PC-3 (cell line): ENCODE measurements at regions not wholly inside any gene's neighbourhood (a gene's known extent, or its start where the extent isn't known, plus 50 kb on each side); places are given as distances from the start of the nearest gene placed in this dataset.

Experiments
- ATAC-seq: fragments of 200-7000 bp; cut with Tn5 transposase; 2 replicates; pipeline ENCODE4 v1.9.1; 2020; ENCODE audit warnings: mild to moderate bottlenecking, moderate library complexity
- BruUV-seq: library from RNA; stranded (reverse); fragments of 400-500 nt; replicated peaks from 2 replicates; lab custom pipeline; 2021; lab: Mats Ljungman, UMichigan
- CTCF ChIA-PET: fragments of 300-600 bp; sonication (Branson Sonifier 250); formaldehyde crosslinking; loops from one replicate; lab custom pipeline; 2022; ENCODE audit warnings: antibody characterized with exemption; lab: Charles Lee
- POLR2A ChIA-PET: fragments of 300-600 bp; sonication (Branson Sonifier 250); formaldehyde crosslinking; loops from one replicate; lab custom pipeline; 2022; ENCODE audit warnings: antibody characterized with exemption; ENCODE audit not compliant: unreplicated experiment; lab: Charles Lee
- DNase-seq: peaks from one replicate; pipeline ENCODE4 v3.0.0-alpha.2; 2015
- H2AFZ ChIP-seq: fragments of 300-600 bp; sonication (generic); 2 replicates; pipeline ENCODE4 v1.6.0; 2016; ENCODE audit warnings: antibody characterized with exemption, low read length
- H3F3A ChIP-seq: fragments of 300-600 bp; sonication (generic); one replicate; pipeline ENCODE4 v1.6.0; 2017; ENCODE audit warnings: antibody characterized with exemption, low read length, control low read depth, mild to moderate bottlenecking; ENCODE audit not compliant: unreplicated experiment
- H3K27ac ChIP-seq: fragments of 300-600 bp; sonication (generic); 2 replicates; pipeline ENCODE4 v1.5.1; 2016; ENCODE audit warnings: mild to moderate bottlenecking, low read length
- H3K27me3 ChIP-seq: fragments of 300-600 bp; sonication (generic); 2 replicates; pipeline ENCODE4 v1.6.1; 2016; ENCODE audit warnings: low read length, mixed read lengths
- H3K36me3 ChIP-seq: fragments of 300-600 bp; sonication (generic); 2 replicates; pipeline ENCODE4 v1.6.1; 2016; ENCODE audit warnings: low read depth, mixed run types, low read length, mixed read lengths
- H3K4me1 ChIP-seq: fragments of 300-600 bp; sonication (generic); 2 replicates; pipeline ENCODE4 v1.5.1; 2016; ENCODE audit warnings: low read length; ENCODE audit not compliant: insufficient read depth
- H3K4me2 ChIP-seq: fragments of 300-600 bp; sonication (generic); 2 replicates; pipeline ENCODE4 v1.6.0; 2016; ENCODE audit warnings: low read length
- H3K4me3 ChIP-seq: fragments of 300-600 bp; sonication (generic); 2 replicates; pipeline ENCODE4 v1.5.1; 2016; ENCODE audit warnings: mild to moderate bottlenecking, low read length, mixed read lengths
- H3K79me2 ChIP-seq: fragments of 300-600 bp; sonication (generic); 2 replicates; pipeline ENCODE4 v1.6.1; 2017; ENCODE audit warnings: low read length, mixed read lengths
- H3K9ac ChIP-seq: fragments of 300-600 bp; sonication (generic); 2 replicates; pipeline ENCODE4 v1.6.0; 2016; ENCODE audit warnings: mild to moderate bottlenecking, low read length
- H3K9me2 ChIP-seq: fragments of 300-600 bp; sonication (generic); replicated peaks from 2 replicates; pipeline ENCODE4 v1.6.1; 2016; ENCODE audit warnings: mixed run types, low read length, mixed read lengths
- H3K9me3 ChIP-seq: fragments of 300-600 bp; sonication (generic); 2 replicates; pipeline ENCODE4 v1.6.1; 2016; ENCODE audit warnings: low read length, mixed read lengths
- H4K20me1 ChIP-seq: fragments of 300-600 bp; sonication (generic); 2 replicates; pipeline ENCODE4 v1.6.1; 2016; ENCODE audit warnings: low read length, mixed read lengths
- CTCF ChIP-seq: fragments of 300-600 bp; sonication (generic); conservative IDR thresholded peaks from 2 replicates; pipeline ENCODE4 v1.5.1; 2017; ENCODE audit warnings: antibody characterized with exemption, low read depth, mild to moderate bottlenecking, low read length
- EZH2 ChIP-seq: fragments of 300-600 bp; sonication (generic); IDR thresholded peaks from one replicate; pipeline ENCODE4 v1.6.1; 2017; ENCODE audit warnings: antibody characterized with exemption, mild to moderate bottlenecking, low read length; ENCODE audit not compliant: unreplicated experiment
- EZH2phosphoT487 ChIP-seq: fragments of 300-600 bp; sonication (generic); IDR thresholded peaks from 2 replicates; pipeline ENCODE4 v1.6.1; 2018; ENCODE audit warnings: mild to moderate bottlenecking, antibody characterized with exemption, low read length, borderline replicate concordance
- intact Hi-C: fragments of 100-400 bp; cut with micrococcal nuclease; formaldehyde crosslinking; loops from 2 replicates; pipeline ENCODE4 v1.9.0; 2023

- Histone ChIP-seq H3K27me3 (no peaks in the 10 kb centered on the region), H4K20me1 (no peaks in the 10 kb centered on the region), H3K4me2 (no peak overlapping the region), H3F3A (no peaks in the 10 kb centered on the region), H3K4me1 (peaks cover 21% of the 10 kb centered on the region), H3K36me3 (no peaks in the 10 kb centered on the region), H3K4me3 (no peak overlapping the region), H3K27ac (no peak overlapping the region), H3K9ac (no peak overlapping the region), H3K79me2 (no peaks in the 10 kb centered on the region), H3K9me3 (no peaks in the 10 kb centered on the region), H3K9me2 (no peaks in the 10 kb centered on the region), H2AFZ (no peak overlapping the region)
- POLR2A ChIA-PET, result no interaction called here
- CTCF ChIA-PET, result no interaction called here
- no peak for DNase-seq
- no TSS peak for BruUV-seq
- intact Hi-C loops, result no loop called here
- TF ChIP-seq EZH2phosphoT487 (no peak), CTCF (no peak), EZH2 (no peak)
- no peak for ATAC-seq
These were observed 320.2 kb downstream of the MAP2K6 start for GRCh38 chr17:69734656-69735055.

- Histone ChIP-seq H3K27ac (no peak overlapping the region), H3K36me3 (no peaks in the 10 kb centered on the region), H3F3A (no peaks in the 10 kb centered on the region), H3K4me3 (no peak overlapping the region), H3K9ac (no peak overlapping the region), H4K20me1 (no peaks in the 10 kb centered on the region), H3K27me3 (no peaks in the 10 kb centered on the region), H2AFZ (no peak overlapping the region), H3K9me2 (no peaks in the 10 kb centered on the region), H3K4me1 (peaks cover 15% of the 10 kb centered on the region), H3K79me2 (no peaks in the 10 kb centered on the region), H3K4me2 (no peak overlapping the region), H3K9me3 (no peaks in the 10 kb centered on the region)
- ChIA-PET CTCF (no interaction called here), POLR2A (no interaction called here)
- DNase-seq (no peak), ATAC-seq (no peak)
- intact Hi-C loops, result no loop called here
- no TSS peak for BruUV-seq
- no peak for TF ChIP-seq EZH2
- no peak for TF ChIP-seq CTCF
- TF ChIP-seq EZH2phosphoT487, result no peak
These were observed 320.8 kb downstream of the MAP2K6 start for GRCh38 chr17:69735285-69735684.

GRCh38 chr17:69743091-69743490 lies 328.6 kb downstream of the MAP2K6 start:
- Histone ChIP-seq H3K27ac (no peak overlapping the region), H3K79me2 (no peaks in the 10 kb centered on the region), H3K9me2 (no peaks in the 10 kb centered on the region), H3K4me3 (no peak overlapping the region), H2AFZ (peak overlapping the region; percentile 36; the same call in 1 of the 2 replicates), H3K4me2 (no peak overlapping the region), H3K27me3 (no peaks in the 10 kb centered on the region), H3K9ac (no peak overlapping the region), H3K9me3 (no peaks in the 10 kb centered on the region), H3K36me3 (no peaks in the 10 kb centered on the region), H4K20me1 (no peaks in the 10 kb centered on the region), H3F3A (no peaks in the 10 kb centered on the region), H3K4me1 (no peaks in the 10 kb centered on the region)
- peak; percentile 29; the same call in 1 of the 2 replicates for ATAC-seq
- DNase-seq, result peak; percentile 24
- intact Hi-C loops, result no loop called here
- POLR2A ChIA-PET, result no interaction called here
- TF ChIP-seq EZH2phosphoT487 (no peak), CTCF (no peak), EZH2 (no peak)
- CTCF ChIA-PET, result no interaction called here
- no TSS peak for BruUV-seq
